Ishikawa (cell line): ENCODE measurements at regions not wholly inside any gene's neighbourhood (a gene's known extent, or its start where the extent isn't known, plus 50 kb on each side); places are given as distances from the start of the nearest gene placed in this dataset.

Experiments used
- TAF1 ChIP-seq: IDR thresholded peaks from 2 replicates; pipeline ENCODE4 v1.6.1; 2012; ENCODE audit warnings: low read depth, mild to moderate bottlenecking
- YY1 ChIP-seq: IDR thresholded peaks from 2 replicates; pipeline ENCODE4 v1.6.1; 2012; ENCODE audit warnings: low read depth
- TF ChIP-seq, protein P1 (sequence below): IDR thresholded peaks from 2 replicates; pipeline ENCODE4 v1.6.1; 2012; ENCODE audit warnings: low read depth, mild to moderate bottlenecking
- TF ChIP-seq, protein P2 (sequence below): IDR thresholded peaks from 2 replicates; pipeline ENCODE4 v1.6.1; 2012
- TF ChIP-seq, protein P3 (sequence below): IDR thresholded peaks from 2 replicates; pipeline ENCODE4 v1.6.1; 2012

DNA sequence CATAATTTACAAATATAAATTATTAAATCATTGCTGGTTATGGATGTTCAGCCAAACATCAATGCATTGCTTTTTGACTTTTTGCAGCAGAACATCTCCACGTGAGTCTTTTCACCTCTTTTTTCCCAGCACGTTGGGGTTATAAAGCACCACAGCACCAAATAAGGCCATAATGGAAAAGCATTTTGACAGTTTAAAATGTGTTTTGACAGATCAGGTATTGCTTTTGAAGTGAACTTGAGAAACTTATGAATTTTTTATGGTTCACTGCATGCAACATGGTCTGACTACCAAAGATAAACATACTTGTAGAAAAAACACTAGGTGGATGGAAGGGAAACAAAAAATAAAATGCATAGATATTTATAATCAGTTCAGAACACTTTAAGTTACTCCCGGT, 622.4 kb downstream of the HTR1B start:
- TF ChIP-seq, protein P1, sequence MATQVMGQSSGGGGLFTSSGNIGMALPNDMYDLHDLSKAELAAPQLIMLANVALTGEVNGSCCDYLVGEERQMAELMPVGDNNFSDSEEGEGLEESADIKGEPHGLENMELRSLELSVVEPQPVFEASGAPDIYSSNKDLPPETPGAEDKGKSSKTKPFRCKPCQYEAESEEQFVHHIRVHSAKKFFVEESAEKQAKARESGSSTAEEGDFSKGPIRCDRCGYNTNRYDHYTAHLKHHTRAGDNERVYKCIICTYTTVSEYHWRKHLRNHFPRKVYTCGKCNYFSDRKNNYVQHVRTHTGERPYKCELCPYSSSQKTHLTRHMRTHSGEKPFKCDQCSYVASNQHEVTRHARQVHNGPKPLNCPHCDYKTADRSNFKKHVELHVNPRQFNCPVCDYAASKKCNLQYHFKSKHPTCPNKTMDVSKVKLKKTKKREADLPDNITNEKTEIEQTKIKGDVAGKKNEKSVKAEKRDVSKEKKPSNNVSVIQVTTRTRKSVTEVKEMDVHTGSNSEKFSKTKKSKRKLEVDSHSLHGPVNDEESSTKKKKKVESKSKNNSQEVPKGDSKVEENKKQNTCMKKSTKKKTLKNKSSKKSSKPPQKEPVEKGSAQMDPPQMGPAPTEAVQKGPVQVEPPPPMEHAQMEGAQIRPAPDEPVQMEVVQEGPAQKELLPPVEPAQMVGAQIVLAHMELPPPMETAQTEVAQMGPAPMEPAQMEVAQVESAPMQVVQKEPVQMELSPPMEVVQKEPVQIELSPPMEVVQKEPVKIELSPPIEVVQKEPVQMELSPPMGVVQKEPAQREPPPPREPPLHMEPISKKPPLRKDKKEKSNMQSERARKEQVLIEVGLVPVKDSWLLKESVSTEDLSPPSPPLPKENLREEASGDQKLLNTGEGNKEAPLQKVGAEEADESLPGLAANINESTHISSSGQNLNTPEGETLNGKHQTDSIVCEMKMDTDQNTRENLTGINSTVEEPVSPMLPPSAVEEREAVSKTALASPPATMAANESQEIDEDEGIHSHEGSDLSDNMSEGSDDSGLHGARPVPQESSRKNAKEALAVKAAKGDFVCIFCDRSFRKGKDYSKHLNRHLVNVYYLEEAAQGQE = no peak
- TF ChIP-seq, protein P2, sequence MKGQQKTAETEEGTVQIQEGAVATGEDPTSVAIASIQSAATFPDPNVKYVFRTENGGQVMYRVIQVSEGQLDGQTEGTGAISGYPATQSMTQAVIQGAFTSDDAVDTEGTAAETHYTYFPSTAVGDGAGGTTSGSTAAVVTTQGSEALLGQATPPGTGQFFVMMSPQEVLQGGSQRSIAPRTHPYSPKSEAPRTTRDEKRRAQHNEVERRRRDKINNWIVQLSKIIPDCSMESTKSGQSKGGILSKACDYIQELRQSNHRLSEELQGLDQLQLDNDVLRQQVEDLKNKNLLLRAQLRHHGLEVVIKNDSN = no peak
- TF ChIP-seq, protein P3, sequence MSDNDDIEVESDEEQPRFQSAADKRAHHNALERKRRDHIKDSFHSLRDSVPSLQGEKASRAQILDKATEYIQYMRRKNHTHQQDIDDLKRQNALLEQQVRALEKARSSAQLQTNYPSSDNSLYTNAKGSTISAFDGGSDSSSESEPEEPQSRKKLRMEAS = no peak
- TF ChIP-seq TAF1 (no peak), YY1 (no peak)
